ENCODE measurements at regions not wholly inside any gene's neighbourhood (a gene's known extent, or its start where the extent isn't known, plus 50 kb on each side); places are given as distances from the start of the nearest gene placed in this dataset.

DNA sequence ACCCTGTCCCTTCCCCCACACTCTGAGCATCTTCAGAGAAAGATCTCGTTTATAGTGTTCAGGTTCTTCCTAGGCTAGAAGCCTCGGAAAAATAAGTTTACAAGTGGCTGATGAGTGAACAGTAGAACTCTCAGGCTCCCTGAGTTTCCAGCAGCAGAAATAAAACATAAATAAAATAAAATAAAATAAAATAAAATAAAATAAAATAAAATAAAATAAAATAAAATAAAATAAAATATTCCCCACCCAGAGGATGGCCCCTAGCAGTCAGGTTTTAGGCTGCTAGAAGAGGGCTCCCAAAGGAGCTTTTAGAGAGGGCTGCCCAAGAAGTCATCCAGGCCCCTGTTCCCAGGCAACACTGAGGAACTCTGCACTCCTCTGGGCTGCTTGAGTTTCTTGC lies 55.1 kb downstream of the KCNC4 start:
- TF ChIP-seq YY1 (IDR thresholded peaks at IDR 0.05; ENCODE audit: low read depth) = no peak
- no peak for TF ChIP-seq TEAD4 (IDR thresholded peaks at IDR 0.05)
- no peak for TF ChIP-seq TAF1 (IDR thresholded peaks at IDR 0.05; ENCODE audit: low read depth)
- no peak for TF ChIP-seq EGR1 (IDR thresholded peaks at IDR 0.05)
- TF ChIP-seq CEBPB (IDR thresholded peaks at IDR 0.05) = no peak
- TF ChIP-seq CREB1 (IDR thresholded peaks at IDR 0.05; ENCODE audit: low read depth) = no peak

GRCh38 chr1:110266834-110267233 lies 56.7 kb downstream of the KCNC4 start:
- TF ChIP-seq CREB1 (IDR thresholded peaks at IDR 0.05; ENCODE audit: low read depth) (no peak), USF1 (IDR thresholded peaks at IDR 0.05) (no peak), FOXM1 (IDR thresholded peaks at IDR 0.05; ENCODE audit: borderline replicate concordance, low read depth) (no peak), CEBPB (IDR thresholded peaks at IDR 0.05) (no peak), TCF12 (IDR thresholded peaks at IDR 0.05; ENCODE audit: low read depth) (no peak), TAF1 (IDR thresholded peaks at IDR 0.05; ENCODE audit: low read depth) (no peak), EGR1 (IDR thresholded peaks at IDR 0.05) (no peak), EP300 (IDR thresholded peaks at IDR 0.05; ENCODE audit: borderline replicate concordance) (no peak), TEAD4 (IDR thresholded peaks at IDR 0.05) (no peak), RAD21 (IDR thresholded peaks at IDR 0.05; ENCODE audit: low read depth) (no peak), ZBTB7A (IDR thresholded peaks at IDR 0.05; ENCODE audit: low read depth) (no peak), REST (IDR thresholded peaks at IDR 0.05; ENCODE audit: low read depth) (no peak), YY1 (IDR thresholded peaks at IDR 0.05; ENCODE audit: low read depth) (no peak), NFIC (IDR thresholded peaks at IDR 0.05) (no peak), MAX (IDR thresholded peaks at IDR 0.05) (no peak)

- TF ChIP-seq TEAD4 (IDR thresholded peaks at IDR 0.05) = no peak
- TF ChIP-seq EGR1 (IDR thresholded peaks at IDR 0.05) = no peak
- no peak for TF ChIP-seq FOXM1 (IDR thresholded peaks at IDR 0.05; ENCODE audit: borderline replicate concordance, low read depth)
- no peak for TF ChIP-seq CEBPB (IDR thresholded peaks at IDR 0.05)
- no peak for TF ChIP-seq USF1 (IDR thresholded peaks at IDR 0.05)
- TF ChIP-seq RAD21 (IDR thresholded peaks at IDR 0.05; ENCODE audit: low read depth) = no peak
- no peak for TF ChIP-seq REST (IDR thresholded peaks at IDR 0.05; ENCODE audit: low read depth)
- no peak for TF ChIP-seq ZBTB7A (IDR thresholded peaks at IDR 0.05; ENCODE audit: low read depth)
- no peak for TF ChIP-seq MAX (IDR thresholded peaks at IDR 0.05)
- no peak for TF ChIP-seq YY1 (IDR thresholded peaks at IDR 0.05; ENCODE audit: low read depth)
- TF ChIP-seq NFIC (IDR thresholded peaks at IDR 0.05) = no peak
- TF ChIP-seq EP300 (IDR thresholded peaks at IDR 0.05; ENCODE audit: borderline replicate concordance) = no peak
- no peak for TF ChIP-seq TAF1 (IDR thresholded peaks at IDR 0.05; ENCODE audit: low read depth)
- no peak for TF ChIP-seq CREB1 (IDR thresholded peaks at IDR 0.05; ENCODE audit: low read depth)
- no peak for TF ChIP-seq TCF12 (IDR thresholded peaks at IDR 0.05; ENCODE audit: low read depth)
These were observed 57.1 kb downstream of the KCNC4 start for GRCh38 chr1:110267260-110267659.

DNA sequence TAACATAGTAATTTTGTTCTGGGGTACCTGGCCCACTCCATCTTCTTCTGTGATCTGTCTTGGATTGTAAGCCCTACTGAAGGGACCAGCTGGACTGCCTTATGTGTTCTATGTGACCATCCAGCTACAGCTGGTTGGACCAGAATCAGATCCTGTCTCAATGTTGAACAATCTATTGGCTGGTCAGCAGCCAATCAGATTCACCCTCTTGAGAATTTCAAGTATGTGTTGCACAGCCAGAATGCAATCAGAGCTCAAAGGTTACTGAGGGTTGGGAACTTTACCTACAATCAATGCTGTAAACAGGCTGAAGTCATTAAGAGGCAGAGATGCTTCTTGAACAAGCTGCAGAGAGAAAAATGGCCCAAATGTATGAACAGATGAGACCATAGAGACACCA lies 61.9 kb downstream of the KCNC4 start:
- TF ChIP-seq TEAD4 (IDR thresholded peaks at IDR 0.05) (peak; percentile 46), EP300 (IDR thresholded peaks at IDR 0.05; ENCODE audit: borderline replicate concordance) (no peak), FOXM1 (IDR thresholded peaks at IDR 0.05; ENCODE audit: borderline replicate concordance, low read depth) (no peak)

DNA sequence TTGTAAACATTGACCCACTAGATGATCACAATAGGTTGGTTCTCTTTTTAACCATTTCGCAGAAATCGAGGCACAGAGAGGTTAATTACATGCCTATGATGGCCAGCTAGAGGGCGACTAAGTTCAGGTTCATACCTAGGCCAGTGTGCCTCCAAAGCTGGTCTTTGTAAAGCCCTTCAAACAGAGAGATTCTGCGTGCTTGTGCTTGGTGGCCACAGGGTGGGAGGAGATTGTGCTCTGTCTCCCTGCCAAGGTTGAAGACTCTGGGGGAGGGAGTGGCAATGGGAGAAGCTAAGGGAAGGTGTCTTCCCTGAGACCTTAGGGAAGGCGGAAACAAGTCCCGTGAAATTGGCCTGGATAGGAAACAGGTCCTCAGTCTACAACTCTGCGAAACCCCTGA lies 59.1 kb upstream of the RBM15 start:
- TF ChIP-seq NFIC (IDR thresholded peaks at IDR 0.05) = no peak

GRCh38 chr1:110280804-110281203 lies 58.4 kb upstream of the RBM15 start:
- no peak for TF ChIP-seq RAD21 (IDR thresholded peaks at IDR 0.05; ENCODE audit: low read depth)
- TF ChIP-seq REST (IDR thresholded peaks at IDR 0.05; ENCODE audit: low read depth) = no peak

Data from Ishikawa (cell line).